ENCODE measurements at regions not wholly inside any gene's neighbourhood (a gene's known extent, or its start where the extent isn't known, plus 50 kb on each side); places are given as distances from the start of the nearest gene placed in this dataset.

DNA sequence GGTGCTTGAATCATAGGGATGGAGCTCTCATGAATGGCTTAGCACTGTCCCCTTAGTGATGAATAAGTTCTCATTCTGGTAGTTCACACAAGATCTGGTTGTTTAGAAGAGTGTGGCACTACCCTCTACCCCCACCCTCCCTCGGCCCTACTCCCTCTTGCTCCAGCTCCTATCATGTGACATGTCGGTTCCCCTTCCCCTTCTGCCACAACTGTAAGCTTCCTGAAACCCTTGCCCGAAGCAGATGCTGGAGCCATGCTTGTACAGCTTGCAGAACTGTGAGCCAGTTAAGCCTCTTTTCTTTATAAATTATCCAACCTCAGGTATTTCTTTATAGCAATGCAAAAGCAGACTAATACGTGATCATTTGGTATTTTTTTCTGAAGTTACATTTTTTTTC is 1012.6 kb downstream of the BCL11A start:
- H3K9me2 ChIP-seq (replicated peaks; ENCODE audit: insufficient read depth, low read length), result no peaks in the 10 kb centered on the region
- TF ChIP-seq EZH2phosphoT487 (conservative IDR thresholded peaks at IDR 0.05; ENCODE audit: low read length) (no peak), CTCF (IDR thresholded peaks at IDR 0.05; ENCODE audit: insufficient read depth, low read length, poor library complexity, severe bottlenecking) (no peak)
- H3K27ac ChIP-seq (ENCODE audit: low read depth, low read length), result no peak overlapping the region
- no peak overlapping the region for H3K4me3 ChIP-seq (ENCODE audit: insufficient read depth, low read length, poor library complexity, severe bottlenecking)
- H2AFZ ChIP-seq (ENCODE audit: low read depth, low read length, severe bottlenecking), result no peak overlapping the region
- no peaks in the 10 kb centered on the region; the same call in 1 of the 2 replicates for H3K27me3 ChIP-seq (ENCODE audit: low read length)
- no peaks in the 10 kb centered on the region for H3K36me3 ChIP-seq (ENCODE audit: low read length)
- H3K4me2 ChIP-seq (ENCODE audit: low read depth, low read length, poor library complexity, severe bottlenecking), result no peak overlapping the region
- H4K20me1 ChIP-seq (ENCODE audit: low read depth, low read length), result no peaks in the 10 kb centered on the region
- H3K9ac ChIP-seq (ENCODE audit: low read length), result no peak overlapping the region
- no peaks in the 10 kb centered on the region for H3K9me3 ChIP-seq (ENCODE audit: insufficient read depth, low read length)
- no peaks in the 10 kb centered on the region for H3F3A ChIP-seq (ENCODE audit: insufficient read depth)
- H3K79me2 ChIP-seq (ENCODE audit: insufficient read depth, low read length), result no peaks in the 10 kb centered on the region

DNA sequence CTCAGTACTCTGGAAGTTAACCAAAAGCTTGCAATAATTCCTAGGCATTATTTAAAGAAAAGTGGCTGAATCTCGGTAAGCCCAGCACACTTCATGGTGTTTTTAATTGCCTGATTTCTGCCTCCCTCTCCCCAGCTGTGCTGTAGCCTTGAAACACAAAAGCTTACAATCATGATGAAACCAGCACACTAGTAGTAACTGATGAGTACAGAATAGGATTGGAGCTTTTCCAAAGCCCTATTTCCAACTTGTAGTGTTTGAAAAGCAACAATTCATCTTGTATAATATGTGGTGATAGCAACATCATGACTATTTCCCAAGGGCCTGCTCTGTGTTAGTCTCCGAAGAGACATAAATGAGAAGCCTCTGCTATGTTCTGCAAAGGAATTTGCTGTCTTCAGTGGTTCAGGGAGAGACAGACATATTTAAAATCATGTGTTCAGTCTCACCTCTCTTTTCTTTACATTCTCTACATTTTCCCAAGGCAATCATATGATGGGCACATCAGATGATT is 1015.0 kb downstream of the BCL11A start:
- H3K4me3 ChIP-seq (ENCODE audit: insufficient read depth, low read length, poor library complexity, severe bottlenecking), result no peak overlapping the region
- no peaks in the 10 kb centered on the region for H3F3A ChIP-seq (ENCODE audit: insufficient read depth)
- TF ChIP-seq EZH2phosphoT487 (conservative IDR thresholded peaks at IDR 0.05; ENCODE audit: low read length) (no peak), CTCF (IDR thresholded peaks at IDR 0.05; ENCODE audit: insufficient read depth, low read length, poor library complexity, severe bottlenecking) (no peak)
- no peaks in the 10 kb centered on the region for H3K36me3 ChIP-seq (ENCODE audit: low read length)
- H3K9me2 ChIP-seq (replicated peaks; ENCODE audit: insufficient read depth, low read length), result no peaks in the 10 kb centered on the region
- no peaks in the 10 kb centered on the region for H3K27me3 ChIP-seq (ENCODE audit: low read length)
- no peaks in the 10 kb centered on the region for H3K79me2 ChIP-seq (ENCODE audit: insufficient read depth, low read length)
- no peak overlapping the region for H3K4me2 ChIP-seq (ENCODE audit: low read depth, low read length, poor library complexity, severe bottlenecking)
- H3K9me3 ChIP-seq (ENCODE audit: insufficient read depth, low read length), result no peaks in the 10 kb centered on the region
- H3K27ac ChIP-seq (ENCODE audit: low read depth, low read length), result no peak overlapping the region
- H2AFZ ChIP-seq (ENCODE audit: low read depth, low read length, severe bottlenecking), result no peak overlapping the region
- H4K20me1 ChIP-seq (ENCODE audit: low read depth, low read length), result no peaks in the 10 kb centered on the region
- H3K9ac ChIP-seq (ENCODE audit: low read length), result no peak overlapping the region

- Histone ChIP-seq H3K4me2 (ENCODE audit: low read depth, low read length, poor library complexity, severe bottlenecking) (no peak overlapping the region), H3K27ac (ENCODE audit: low read depth, low read length) (no peak overlapping the region), H3K9me3 (ENCODE audit: insufficient read depth, low read length) (no peaks in the 10 kb centered on the region), H3K79me2 (ENCODE audit: insufficient read depth, low read length) (no peaks in the 10 kb centered on the region), H3K4me3 (ENCODE audit: insufficient read depth, low read length, poor library complexity, severe bottlenecking) (no peak overlapping the region), H3K27me3 (ENCODE audit: low read length) (no peaks in the 10 kb centered on the region), H2AFZ (ENCODE audit: low read depth, low read length, severe bottlenecking) (no peak overlapping the region), H4K20me1 (ENCODE audit: low read depth, low read length) (no peaks in the 10 kb centered on the region), H3K36me3 (ENCODE audit: low read length) (no peaks in the 10 kb centered on the region), H3K9me2 (replicated peaks; ENCODE audit: insufficient read depth, low read length) (no peaks in the 10 kb centered on the region), H3F3A (ENCODE audit: insufficient read depth) (no peaks in the 10 kb centered on the region), H3K9ac (ENCODE audit: low read length) (no peak overlapping the region)
- TF ChIP-seq EZH2phosphoT487 (conservative IDR thresholded peaks at IDR 0.05; ENCODE audit: low read length) (no peak), CTCF (IDR thresholded peaks at IDR 0.05; ENCODE audit: insufficient read depth, low read length, poor library complexity, severe bottlenecking) (no peak)
These were observed 1020.6 kb downstream of the BCL11A start for GRCh38 chr2:59532808-59533207.
